ENCODE measurements at regions not wholly inside any gene's neighbourhood (a gene's known extent, or its start where the extent isn't known, plus 50 kb on each side); places are given as distances from the start of the nearest gene placed in this dataset.

- TF ChIP-seq CTCF (IDR thresholded peaks at IDR 0.05; ENCODE audit: poor library complexity, severe bottlenecking) (no peak), SMC3 (conservative IDR thresholded peaks at IDR 0.05; ENCODE audit: poor library complexity) (no peak), EZH2 (IDR thresholded peaks at IDR 0.05; ENCODE audit: borderline replicate concordance, insufficient read depth, low read length, poor library complexity, severe bottlenecking) (no peak), RAD21 (conservative IDR thresholded peaks at IDR 0.05) (no peak), REST (IDR thresholded peaks at IDR 0.05; ENCODE audit: borderline replicate concordance) (no peak)
- H3K4me3 ChIP-seq (ENCODE audit: low read length), result no peak overlapping the region
- H3K79me2 ChIP-seq (replicated peaks; ENCODE audit: insufficient read depth, low read length), result no peaks in the 10 kb centered on the region
- H3K9me2 ChIP-seq (ENCODE audit: insufficient read depth, low read length), result no peaks in the 10 kb centered on the region
- no peaks in the 10 kb centered on the region for H3K27me3 ChIP-seq (ENCODE audit: insufficient read depth, low read depth, low read length)
- H3K4me2 ChIP-seq (ENCODE audit: low read length), result no peak overlapping the region
- no peaks in the 10 kb centered on the region for H3K9me3 ChIP-seq (ENCODE audit: low read length)
- no peaks in the 10 kb centered on the region for H3K36me3 ChIP-seq (ENCODE audit: insufficient read depth, low read length)
- H3F3A ChIP-seq (ENCODE audit: insufficient read depth, low read length, poor library complexity, severe bottlenecking), result no peaks in the 10 kb centered on the region
- no peak overlapping the region for H2AFZ ChIP-seq (ENCODE audit: low read depth, low read length)
- H3K9ac ChIP-seq (ENCODE audit: low read length), result no peak overlapping the region
- H4K20me1 ChIP-seq (ENCODE audit: insufficient read depth), result no peaks in the 10 kb centered on the region
- H3K27ac ChIP-seq (ENCODE audit: low read length), result no peak overlapping the region
These were observed 273.1 kb downstream of the SP3 start for GRCh38 chr2:173692068-173692467.

GRCh38 chr2:173693044-173693589, 272.1 kb downstream of the SP3 start:
- Histone ChIP-seq H3K9ac (ENCODE audit: low read length) (no peak overlapping the region), H4K20me1 (ENCODE audit: insufficient read depth) (no peaks in the 10 kb centered on the region), H3K79me2 (replicated peaks; ENCODE audit: insufficient read depth, low read length) (no peaks in the 10 kb centered on the region), H3K4me3 (ENCODE audit: low read length) (peak overlapping the region; percentile 37), H3K27me3 (ENCODE audit: insufficient read depth, low read depth, low read length) (no peaks in the 10 kb centered on the region), H3K27ac (ENCODE audit: low read length) (no peak overlapping the region), H3F3A (ENCODE audit: insufficient read depth, low read length, poor library complexity, severe bottlenecking) (no peaks in the 10 kb centered on the region), H3K4me2 (ENCODE audit: low read length) (no peak overlapping the region), H2AFZ (ENCODE audit: low read depth, low read length) (no peak overlapping the region), H3K9me2 (ENCODE audit: insufficient read depth, low read length) (no peaks in the 10 kb centered on the region), H3K36me3 (ENCODE audit: insufficient read depth, low read length) (no peaks in the 10 kb centered on the region), H3K9me3 (ENCODE audit: low read length) (no peaks in the 10 kb centered on the region)
- no peak for TF ChIP-seq CTCF (IDR thresholded peaks at IDR 0.05; ENCODE audit: poor library complexity, severe bottlenecking)
- TF ChIP-seq RAD21 (conservative IDR thresholded peaks at IDR 0.05), result peak; percentile 12
- no peak for TF ChIP-seq EZH2 (IDR thresholded peaks at IDR 0.05; ENCODE audit: borderline replicate concordance, insufficient read depth, low read length, poor library complexity, severe bottlenecking)
- no peak for TF ChIP-seq REST (IDR thresholded peaks at IDR 0.05; ENCODE audit: borderline replicate concordance)
- TF ChIP-seq SMC3 (conservative IDR thresholded peaks at IDR 0.05; ENCODE audit: poor library complexity), result peak; percentile 19
- TF ChIP-seq MXI1 (conservative IDR thresholded peaks at IDR 0.05; ENCODE audit: poor library complexity, severe bottlenecking), result no peak
- peak; percentile 98 for TF ChIP-seq EP300 (conservative IDR thresholded peaks at IDR 0.05; ENCODE audit: poor library complexity, severe bottlenecking)
- peak; percentile 87 for TF ChIP-seq POLR2AphosphoS5 (IDR thresholded peaks at IDR 0.05)
- TF ChIP-seq TAF1 (IDR thresholded peaks at IDR 0.05; ENCODE audit: low read depth), result no peak

All from neural cell (in vitro differentiated cells).